MG63 (cell line): ENCODE measurements at regions not wholly inside any gene's neighbourhood (a gene's known extent, or its start where the extent isn't known, plus 50 kb on each side); places are given as distances from the start of the nearest gene placed in this dataset.
"Not testable (repeated sequence)": the region's sequence is repeated elsewhere in the genome, so short reads cannot be mapped to it uniquely, and the experiment has no call there.

Source experiments
- DNase-seq: peaks from one replicate; pipeline ENCODE4 v3.0.0-alpha.2; 2020
- H3K27me3 ChIP-seq: fragments of 250-450 bp; sonication (Bioruptor Pico); 2 replicates; pipeline ENCODE4 v1.5.1; 2020; ENCODE audit warnings: mild to moderate bottlenecking, moderate library complexity
- H3K36me3 ChIP-seq: fragments of 250-450 bp; sonication (Bioruptor Pico); 2 replicates; pipeline ENCODE4 v1.5.1; 2020; ENCODE audit warnings: mild to moderate bottlenecking, moderate library complexity
- H3K4me3 ChIP-seq: fragments of 250-450 bp; sonication (Bioruptor Pico); 2 replicates; pipeline ENCODE4 v1.5.1; 2020; ENCODE audit warnings: mild to moderate bottlenecking, moderate library complexity
- H3K9me3 ChIP-seq: fragments of 250-450 bp; sonication (Bioruptor Pico); 2 replicates; pipeline ENCODE4 v1.5.1; 2020; ENCODE audit warnings: mild to moderate bottlenecking, moderate library complexity

- no peak overlapping the region for H3K4me3 ChIP-seq
- H3K9me3 ChIP-seq = no peaks in the 10 kb centered on the region
- no peaks in the 10 kb centered on the region for H3K36me3 ChIP-seq
- H3K27me3 ChIP-seq = no peaks in the 10 kb centered on the region
- no peak for DNase-seq
Observed at GRCh38 chr6:56831334-56831733, 123.6 kb upstream of the BEND6 start.

- Histone ChIP-seq H3K4me3 (no peak overlapping the region), H3K9me3 (no peaks in the 10 kb centered on the region), H3K27me3 (no peaks in the 10 kb centered on the region), H3K36me3 (no peaks in the 10 kb centered on the region)
- DNase-seq = no peak
Observed at GRCh38 chr6:56827908-56828649, 126.8 kb upstream of the BEND6 start.

- H3K36me3 ChIP-seq = not testable (repeated sequence)
Observed at GRCh38 chr6:56824431-56824830, 130.5 kb upstream of the BEND6 start.

GRCh38 chr6:56821005-56821432 lies 133.9 kb upstream of the BEND6 start:
- no peaks in the 10 kb centered on the region for H3K9me3 ChIP-seq
- no peak overlapping the region for H3K4me3 ChIP-seq
- no peak for DNase-seq
- H3K27me3 ChIP-seq = no peaks in the 10 kb centered on the region
- no peaks in the 10 kb centered on the region for H3K36me3 ChIP-seq

More at GRCh38 chr6:56824431-56824830, 130.5 kb upstream of the BEND6 start:
- H3K4me3 ChIP-seq, H3K27me3 ChIP-seq, H3K9me3 ChIP-seq, DNase-seq: not testable (repeated sequence)

GRCh38 chr6:56820060-56820459 lies 134.8 kb upstream of the BEND6 start:
- Histone ChIP-seq H3K27me3 (no peaks in the 10 kb centered on the region), H3K9me3 (no peaks in the 10 kb centered on the region), H3K36me3 (no peaks in the 10 kb centered on the region), H3K4me3 (no peak overlapping the region)
- DNase-seq = no peak

- Histone ChIP-seq H3K36me3 (no peaks in the 10 kb centered on the region), H3K4me3 (no peak overlapping the region), H3K9me3 (no peaks in the 10 kb centered on the region), H3K27me3 (no peaks in the 10 kb centered on the region)
- DNase-seq = no peak
Observed at GRCh38 chr6:56819604-56820003, 135.3 kb upstream of the BEND6 start.

GRCh38 chr6:56816370-56816769 lies 138.5 kb upstream of the BEND6 start:
- DNase-seq = no peak
- H3K27me3 ChIP-seq = no peaks in the 10 kb centered on the region
- H3K36me3 ChIP-seq = no peaks in the 10 kb centered on the region
- H3K9me3 ChIP-seq = no peaks in the 10 kb centered on the region
- no peak overlapping the region for H3K4me3 ChIP-seq

- Histone ChIP-seq H3K27me3 (no peaks in the 10 kb centered on the region), H3K36me3 (no peaks in the 10 kb centered on the region), H3K4me3 (no peak overlapping the region), H3K9me3 (no peaks in the 10 kb centered on the region)
- no peak for DNase-seq
Observed at GRCh38 chr6:56815436-56815835, 139.5 kb upstream of the BEND6 start.

GRCh38 chr6:56814802-56815201 lies 140.1 kb upstream of the BEND6 start:
- H3K36me3 ChIP-seq = no peaks in the 10 kb centered on the region
- H3K4me3 ChIP-seq = no peak overlapping the region
- no peaks in the 10 kb centered on the region for H3K9me3 ChIP-seq
- no peak for DNase-seq
- no peaks in the 10 kb centered on the region for H3K27me3 ChIP-seq

GRCh38 chr6:56814308-56814707 lies 140.6 kb upstream of the BEND6 start:
- H3K9me3 ChIP-seq = no peaks in the 10 kb centered on the region
- no peaks in the 10 kb centered on the region for H3K27me3 ChIP-seq
- no peaks in the 10 kb centered on the region for H3K36me3 ChIP-seq
- DNase-seq = no peak
- H3K4me3 ChIP-seq = no peak overlapping the region

- not testable (repeated sequence) for H3K9me3 ChIP-seq, H3K36me3 ChIP-seq, DNase-seq, H3K4me3 ChIP-seq, H3K27me3 ChIP-seq
Observed at GRCh38 chr6:56812851-56813250, 142.1 kb upstream of the BEND6 start.

GRCh38 chr6:56808871-56809359 lies 146.0 kb upstream of the BEND6 start:
- H3K36me3 ChIP-seq = no peaks in the 10 kb centered on the region
- DNase-seq = peak; percentile 31
- H3K4me3 ChIP-seq = no peak overlapping the region
- H3K27me3 ChIP-seq = no peaks in the 10 kb centered on the region
- H3K9me3 ChIP-seq = no peaks in the 10 kb centered on the region

GRCh38 chr6:56807989-56808337 lies 146.9 kb upstream of the BEND6 start:
- no peaks in the 10 kb centered on the region for H3K9me3 ChIP-seq
- no peaks in the 10 kb centered on the region for H3K27me3 ChIP-seq
- H3K36me3 ChIP-seq = no peaks in the 10 kb centered on the region
- DNase-seq = peak; percentile 31
- no peak overlapping the region for H3K4me3 ChIP-seq

GRCh38 chr6:56807326-56807988 lies 147.4 kb upstream of the BEND6 start:
- Histone ChIP-seq H3K4me3 (no peak overlapping the region), H3K36me3 (no peaks in the 10 kb centered on the region), H3K27me3 (no peaks in the 10 kb centered on the region), H3K9me3 (no peaks in the 10 kb centered on the region)
- DNase-seq = no peak

- no peaks in the 10 kb centered on the region for H3K27me3 ChIP-seq
- no peak overlapping the region for H3K4me3 ChIP-seq
- no peak for DNase-seq
- H3K9me3 ChIP-seq = no peaks in the 10 kb centered on the region
- H3K36me3 ChIP-seq = no peaks in the 10 kb centered on the region
Observed at GRCh38 chr6:56806368-56806767, 148.5 kb upstream of the BEND6 start.

- H3K36me3 ChIP-seq = no peaks in the 10 kb centered on the region
- H3K27me3 ChIP-seq = no peaks in the 10 kb centered on the region
- no peak overlapping the region for H3K4me3 ChIP-seq
- no peaks in the 10 kb centered on the region for H3K9me3 ChIP-seq
- DNase-seq = peak; percentile 25
Observed at GRCh38 chr6:56804996-56805395, 149.9 kb upstream of the BEND6 start.

GRCh38 chr6:56803594-56803993 lies 151.3 kb upstream of the BEND6 start:
- Histone ChIP-seq H3K36me3 (no peaks in the 10 kb centered on the region), H3K4me3 (no peak overlapping the region), H3K27me3 (no peaks in the 10 kb centered on the region), H3K9me3 (no peaks in the 10 kb centered on the region)
- DNase-seq = peak; percentile 9

GRCh38 chr6:56802584-56802983 lies 152.3 kb upstream of the BEND6 start:
- H3K36me3 ChIP-seq = no peaks in the 10 kb centered on the region
- peak; percentile 36 for DNase-seq
- no peaks in the 10 kb centered on the region for H3K9me3 ChIP-seq
- no peak overlapping the region for H3K4me3 ChIP-seq
- no peaks in the 10 kb centered on the region for H3K27me3 ChIP-seq
